Stimulated activated CD4-positive, alpha-beta T cell treated with anti-CD3 and anti-CD28 coated beads, Interleukin-4, amount 100 ng/mL, for 1 hour (primary cell): ENCODE measurements at regions not wholly inside any gene's neighbourhood (a gene's known extent, or its start where the extent isn't known, plus 50 kb on each side); places are given as distances from the start of the nearest gene placed in this dataset.
"Not testable (repeated sequence)": the region's sequence is repeated elsewhere in the genome, so short reads cannot be mapped to it uniquely, and the experiment has no call there.

Experiments used
- DNase-seq: peaks from one replicate; pipeline ENCODE4 v3.0.0-alpha.2; 2020

- DNase-seq, result peak; percentile 45
These were observed 57.8 kb upstream of the NBPF8 start for GRCh38 chr1:120357046-120357445.

- not testable (repeated sequence) for DNase-seq
These were observed 58.7 kb upstream of the NBPF8 start for GRCh38 chr1:120356170-120356569.

GRCh38 chr1:120354618-120355184 is 60.1 kb upstream of the NBPF8 start:
- DNase-seq, result peak; percentile 30

GRCh38 chr1:120342231-120343073 is 72.4 kb upstream of the NBPF8 start:
- peak; percentile 15 for DNase-seq

- not testable (repeated sequence) for DNase-seq
These were observed 73.1 kb upstream of the NBPF8 start for GRCh38 chr1:120341756-120342155.

GRCh38 chr1:120340838-120341751 is 73.7 kb upstream of the NBPF8 start:
- DNase-seq, result peak; percentile 54

GRCh38 chr1:120315738-120316137 is 99.1 kb upstream of the NBPF8 start:
- not testable (repeated sequence) for DNase-seq

GRCh38 chr1:120311930-120312329 is 102.9 kb upstream of the NBPF8 start:
- not testable (repeated sequence) for DNase-seq

- not testable (repeated sequence) for DNase-seq
These were observed 105.8 kb upstream of the NBPF8 start for GRCh38 chr1:120308940-120309578.

GRCh38 chr1:120305046-120305445 is 109.8 kb upstream of the NBPF8 start:
- DNase-seq, result not testable (repeated sequence)

- not testable (repeated sequence) for DNase-seq
These were observed 110.5 kb upstream of the NBPF8 start for GRCh38 chr1:120304341-120304740.

GRCh38 chr1:120299433-120300057 is 115.3 kb upstream of the NBPF8 start:
- DNase-seq, result not testable (repeated sequence)

GRCh38 chr1:120298487-120298886 is 116.3 kb upstream of the NBPF8 start:
- DNase-seq, result not testable (repeated sequence)

GRCh38 chr1:120297345-120297953 is 117.4 kb upstream of the NBPF8 start:
- DNase-seq, result not testable (repeated sequence)

GRCh38 chr1:120290105-120290504 is 113.8 kb upstream of the SEC22B start:
- not testable (repeated sequence) for DNase-seq

- DNase-seq, result not testable (repeated sequence)
These were observed 113.3 kb upstream of the SEC22B start for GRCh38 chr1:120289601-120290074.

- not testable (repeated sequence) for DNase-seq
These were observed 112.7 kb upstream of the SEC22B start for GRCh38 chr1:120288814-120289600.

- not testable (repeated sequence) for DNase-seq
These were observed 111.8 kb upstream of the SEC22B start for GRCh38 chr1:120288167-120288566.

GRCh38 chr1:120282744-120283464 is 106.6 kb upstream of the SEC22B start:
- DNase-seq, result not testable (repeated sequence)

GRCh38 chr1:120278259-120278610 is 101.9 kb upstream of the SEC22B start:
- not testable (repeated sequence) for DNase-seq
